Stimulated activated CD8-positive, alpha-beta memory T cell treated with anti-CD3 and anti-CD28 coated beads, Interleukin-4, amount 100 ng/mL, for 1 hour (primary cell): ENCODE measurements at regions not wholly inside any gene's neighbourhood (a gene's known extent, or its start where the extent isn't known, plus 50 kb on each side); places are given as distances from the start of the nearest gene placed in this dataset.

ENCODE experiments used
- DNase-seq, 2 donors: peaks; one replicate each; pipeline ENCODE4 v3.0.0-alpha.2; 2020; ENCODE audit warnings: low read depth in 2 of 2, low spot score in 1 of 2

- DNase-seq, result no peak
These were observed 341.0 kb downstream of the SEC14L1 start for GRCh38 chr17:77481476-77482374.

GRCh38 chr17:77482375-77483127 is 341.8 kb downstream of the SEC14L1 start:
- no peak for DNase-seq

- DNase-seq, result no peak
These were observed 342.4 kb downstream of the SEC14L1 start for GRCh38 chr17:77483128-77483598.

- no peak for DNase-seq
These were observed 343.3 kb downstream of the SEC14L1 start for GRCh38 chr17:77484111-77484510.

GRCh38 chr17:77485089-77485833 is 344.5 kb downstream of the SEC14L1 start:
- DNase-seq, result no peak

GRCh38 chr17:77487211-77487629 is 346.5 kb downstream of the SEC14L1 start:
- no peak for DNase-seq

GRCh38 chr17:77487677-77488530 is 347.1 kb downstream of the SEC14L1 start:
- DNase-seq, result no peak

GRCh38 chr17:77488531-77489238 is 347.9 kb downstream of the SEC14L1 start:
- DNase-seq, result no peak

GRCh38 chr17:77489239-77489892 is 348.6 kb downstream of the SEC14L1 start:
- DNase-seq, result no peak

- no peak for DNase-seq
These were observed 349.1 kb downstream of the SEC14L1 start for GRCh38 chr17:77489893-77490255.

GRCh38 chr17:77490361-77491183 is 349.8 kb downstream of the SEC14L1 start:
- DNase-seq, result no peak

GRCh38 chr17:77491921-77492445 is 351.2 kb downstream of the SEC14L1 start:
- DNase-seq, result no peak

GRCh38 chr17:77492446-77493237 is 351.9 kb downstream of the SEC14L1 start:
- DNase-seq, result no peak

- no peak for DNase-seq
These were observed 352.6 kb downstream of the SEC14L1 start for GRCh38 chr17:77493238-77493820.

- DNase-seq, result no peak
These were observed 353.3 kb downstream of the SEC14L1 start for GRCh38 chr17:77493901-77494663.
